Glutamatergic neuron (in vitro differentiated cells): ENCODE measurements at regions not wholly inside any gene's neighbourhood (a gene's known extent, or its start where the extent isn't known, plus 50 kb on each side); places are given as distances from the start of the nearest gene placed in this dataset.

Experiments
- DNase-seq: peaks from one replicate; pipeline ENCODE4 v3.0.0; 2022
- H3K27ac Mint-ChIP-seq: one replicate; pipeline ENCODE4 v1.8.0; 2020; ENCODE audit warnings: mild to moderate bottlenecking, mixed read lengths, inconsistent platforms; ENCODE audit not compliant: unreplicated experiment
- H3K27me3 Mint-ChIP-seq: one replicate; pipeline ENCODE4 v1.8.0; 2020; ENCODE audit warnings: mild to moderate bottlenecking, moderate library complexity, mixed read lengths, inconsistent platforms; ENCODE audit not compliant: unreplicated experiment
- H3K36me3 Mint-ChIP-seq: one replicate; pipeline ENCODE4 v1.8.0; 2020; ENCODE audit warnings: mild to moderate bottlenecking, mixed read lengths, inconsistent platforms; ENCODE audit not compliant: unreplicated experiment
- H3K4me1 Mint-ChIP-seq: one replicate; pipeline ENCODE4 v1.8.0; 2020; ENCODE audit warnings: mild to moderate bottlenecking, low read depth, mixed read lengths, inconsistent platforms; ENCODE audit not compliant: unreplicated experiment
- H3K4me3 Mint-ChIP-seq: one replicate; pipeline ENCODE4 v1.8.0; 2020; ENCODE audit warnings: mild to moderate bottlenecking, mixed read lengths, inconsistent platforms; ENCODE audit not compliant: unreplicated experiment
- H3K9me3 Mint-ChIP-seq: one replicate; pipeline ENCODE4 v1.8.0; 2020; ENCODE audit warnings: mild to moderate bottlenecking, moderate library complexity, mixed read lengths, inconsistent platforms; ENCODE audit not compliant: unreplicated experiment
- CTCF ChIP-seq: fragments of 200-600 bp; sonication (generic); IDR thresholded peaks from one replicate; pipeline ENCODE4 v1.5.0; 2021; ENCODE audit not compliant: partially characterized antibody, unreplicated experiment

- no peak for TF ChIP-seq CTCF
- H3K27me3 Mint-ChIP-seq: no peaks in the 10 kb centered on the region
- H3K4me3 Mint-ChIP-seq: no peak overlapping the region
- DNase-seq: no peak
- H3K9me3 Mint-ChIP-seq: no peaks in the 10 kb centered on the region
- H3K4me1 Mint-ChIP-seq: peaks cover 3% of the 10 kb centered on the region
- no peak overlapping the region for H3K27ac Mint-ChIP-seq
- peaks cover 3% of the 10 kb centered on the region for H3K36me3 Mint-ChIP-seq
Measured at GRCh38 chr2:150167711-150168110, 319.8 kb downstream of the RND3 start.

- no peak overlapping the region for H3K4me3 Mint-ChIP-seq
- no peak for TF ChIP-seq CTCF
- no peaks in the 10 kb centered on the region for H3K9me3 Mint-ChIP-seq
- H3K4me1 Mint-ChIP-seq: peaks cover 3% of the 10 kb centered on the region
- no peak for DNase-seq
- no peaks in the 10 kb centered on the region for H3K27me3 Mint-ChIP-seq
- H3K36me3 Mint-ChIP-seq: peaks cover 3% of the 10 kb centered on the region
- H3K27ac Mint-ChIP-seq: no peak overlapping the region
Measured at GRCh38 chr2:150166313-150167051, 321.0 kb downstream of the RND3 start.

- Mint-ChIP-seq H3K27ac (no peak overlapping the region), H3K4me3 (no peak overlapping the region), H3K9me3 (no peaks in the 10 kb centered on the region), H3K4me1 (peaks cover 3% of the 10 kb centered on the region), H3K27me3 (no peaks in the 10 kb centered on the region), H3K36me3 (peaks cover 3% of the 10 kb centered on the region)
- no peak for TF ChIP-seq CTCF
- no peak for DNase-seq
Measured at GRCh38 chr2:150165988-150166312, 321.5 kb downstream of the RND3 start.

- no peak for TF ChIP-seq CTCF
- Mint-ChIP-seq H3K27ac (no peak overlapping the region), H3K9me3 (no peaks in the 10 kb centered on the region), H3K4me1 (peaks cover 3% of the 10 kb centered on the region), H3K36me3 (peaks cover 3% of the 10 kb centered on the region), H3K27me3 (no peaks in the 10 kb centered on the region), H3K4me3 (no peak overlapping the region)
- DNase-seq: no peak
Measured at GRCh38 chr2:150165442-150165841, 322.0 kb downstream of the RND3 start.

- no peak overlapping the region for H3K4me3 Mint-ChIP-seq
- TF ChIP-seq CTCF: no peak
- DNase-seq: no peak
- no peaks in the 10 kb centered on the region for H3K27me3 Mint-ChIP-seq
- H3K4me1 Mint-ChIP-seq: peaks cover 3% of the 10 kb centered on the region
- H3K36me3 Mint-ChIP-seq: no peaks in the 10 kb centered on the region
- no peak overlapping the region for H3K27ac Mint-ChIP-seq
- H3K9me3 Mint-ChIP-seq: no peaks in the 10 kb centered on the region
Measured at GRCh38 chr2:150162241-150162942, 325.1 kb downstream of the RND3 start.
